ENCODE measurements at regions not wholly inside any gene's neighbourhood (a gene's known extent, or its start where the extent isn't known, plus 50 kb on each side); places are given as distances from the start of the nearest gene placed in this dataset.
"Not testable (repeated sequence)": the region's sequence is repeated elsewhere in the genome, so short reads cannot be mapped to it uniquely, and the experiment has no call there.

- DNase-seq, result no peak
Observed at GRCh38 chr2:184154438-184154837, 443.9 kb upstream of the ZNF804A start.

GRCh38 chr2:184155791-184156190 lies 442.5 kb upstream of the ZNF804A start:
- no peak for DNase-seq

- no peak for DNase-seq
Observed at GRCh38 chr2:184157141-184157540, 441.2 kb upstream of the ZNF804A start.

- no peak for DNase-seq
Observed at GRCh38 chr2:184162426-184162825, 435.9 kb upstream of the ZNF804A start.

DNA sequence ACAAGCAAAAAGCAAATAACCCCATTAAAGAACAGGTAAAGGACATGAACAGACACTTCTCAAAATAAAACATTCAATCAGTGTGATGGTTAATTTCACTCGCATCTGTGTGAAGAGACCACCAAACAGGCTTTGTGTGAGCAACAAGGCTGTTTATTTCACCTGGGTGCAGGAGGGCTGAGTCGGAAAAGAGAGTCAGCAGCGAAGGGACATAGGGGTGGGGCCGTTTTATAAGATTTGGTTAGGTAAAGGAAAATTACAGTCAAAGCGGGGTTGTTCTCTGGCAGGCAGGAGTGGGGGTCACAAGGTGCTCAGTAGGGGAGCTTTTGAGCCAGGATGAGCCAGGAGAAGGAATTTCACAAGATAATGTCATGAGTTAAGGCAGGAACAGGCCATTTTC lies 429.5 kb upstream of the ZNF804A start:
- DNase-seq, result not testable (repeated sequence)

DNA sequence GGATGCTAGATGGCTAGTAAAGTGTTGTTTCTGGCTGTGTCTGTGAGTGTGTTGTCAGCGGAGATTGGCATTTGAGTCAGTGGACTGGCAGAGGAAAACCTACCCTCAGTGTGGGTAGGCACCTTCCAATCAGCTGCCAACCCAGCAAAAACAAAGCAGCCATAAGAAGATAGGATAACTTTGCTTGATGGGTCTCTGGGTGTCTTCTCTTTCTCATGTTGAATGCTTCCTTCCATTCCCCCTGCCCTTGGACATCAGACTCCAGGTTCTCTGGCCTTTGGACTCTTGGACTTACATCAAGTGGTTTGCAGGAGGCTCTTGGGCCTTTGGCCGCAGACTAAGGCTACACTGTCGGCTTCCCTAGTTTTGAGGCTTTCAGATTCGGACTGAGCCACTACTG lies 429.0 kb upstream of the ZNF804A start:
- no peak for DNase-seq

DNA sequence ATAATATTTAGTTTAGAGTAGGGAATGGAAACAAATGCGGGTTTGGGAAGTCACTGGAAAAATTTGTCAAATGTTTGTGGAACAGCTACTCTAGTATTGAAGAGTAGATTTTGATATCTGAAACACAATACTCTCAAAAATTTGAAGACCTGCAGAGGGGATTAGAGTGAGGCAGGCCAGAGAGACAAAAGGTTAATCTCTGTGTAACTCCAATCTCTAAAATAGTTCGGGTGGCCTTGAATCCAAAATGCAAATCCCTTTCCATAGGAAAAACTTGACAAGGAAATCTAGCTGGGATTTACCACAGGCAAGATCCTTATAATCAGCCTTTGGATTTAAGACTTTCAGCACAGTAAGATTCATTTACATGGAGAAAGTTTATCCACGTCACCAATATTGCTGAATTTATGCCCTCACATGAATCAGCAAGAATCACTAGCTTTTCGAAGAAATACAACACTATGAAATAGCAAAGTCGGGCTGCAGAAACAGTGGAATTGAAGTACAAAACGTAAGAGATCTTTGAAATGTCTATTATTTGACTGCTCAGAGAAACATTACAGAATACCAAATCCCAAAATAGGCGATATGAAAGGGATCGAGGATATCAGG lies 423.7 kb upstream of the ZNF804A start:
- no peak for DNase-seq

GRCh38 chr2:184178229-184178628 lies 420.1 kb upstream of the ZNF804A start:
- DNase-seq, result peak; percentile 0 to 27

GRCh38 chr2:184186436-184186835 lies 411.9 kb upstream of the ZNF804A start:
- DNase-seq, result no peak

- no peak for DNase-seq
Observed at GRCh38 chr2:184187421-184187971, 410.8 kb upstream of the ZNF804A start.

- no peak for DNase-seq
Observed at GRCh38 chr2:184190725-184191124, 407.6 kb upstream of the ZNF804A start.

GRCh38 chr2:184192649-184193048 lies 405.7 kb upstream of the ZNF804A start:
- no peak for DNase-seq

GRCh38 chr2:184197413-184197812 lies 400.9 kb upstream of the ZNF804A start:
- DNase-seq, result no peak

DNA sequence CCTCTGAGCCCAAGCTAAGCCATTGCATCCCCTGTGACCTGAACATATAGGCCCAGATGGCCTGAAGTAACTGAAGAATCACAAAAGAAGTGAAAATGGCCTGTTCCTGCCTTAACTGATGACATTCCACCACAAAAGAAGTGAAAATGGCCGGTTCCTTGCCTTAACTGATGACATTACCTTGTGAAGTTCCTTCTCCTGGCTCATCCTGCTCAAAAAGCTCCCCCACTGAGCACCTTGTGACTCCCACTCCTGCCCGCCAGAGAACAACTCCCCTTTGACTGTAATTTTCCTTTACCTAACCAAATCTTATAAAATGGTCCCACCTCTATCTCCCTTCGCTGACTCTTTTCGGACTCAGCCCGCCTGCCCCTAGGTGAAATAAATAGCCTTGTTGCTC lies 399.5 kb upstream of the ZNF804A start:
- not testable (repeated sequence) for DNase-seq

DNA sequence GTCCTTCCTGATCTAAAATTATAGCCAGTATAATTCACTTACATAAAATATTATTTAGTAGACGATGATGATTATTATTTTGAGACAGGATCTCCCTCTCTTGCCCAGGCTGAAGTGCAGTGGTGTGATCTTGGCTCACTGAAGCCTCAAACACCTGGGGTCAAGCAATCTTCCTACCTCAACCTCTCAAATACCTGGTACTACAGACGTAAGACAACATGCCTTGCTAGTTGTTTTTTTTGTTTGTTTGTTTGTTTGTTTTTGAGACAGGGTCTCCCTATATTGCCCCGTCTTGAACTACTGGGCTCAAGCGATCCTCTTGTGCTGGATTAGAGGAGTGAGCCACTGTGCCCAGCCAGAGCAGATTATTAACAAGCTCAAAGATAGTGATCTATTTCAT lies 399.1 kb upstream of the ZNF804A start:
- no peak for DNase-seq

DNA sequence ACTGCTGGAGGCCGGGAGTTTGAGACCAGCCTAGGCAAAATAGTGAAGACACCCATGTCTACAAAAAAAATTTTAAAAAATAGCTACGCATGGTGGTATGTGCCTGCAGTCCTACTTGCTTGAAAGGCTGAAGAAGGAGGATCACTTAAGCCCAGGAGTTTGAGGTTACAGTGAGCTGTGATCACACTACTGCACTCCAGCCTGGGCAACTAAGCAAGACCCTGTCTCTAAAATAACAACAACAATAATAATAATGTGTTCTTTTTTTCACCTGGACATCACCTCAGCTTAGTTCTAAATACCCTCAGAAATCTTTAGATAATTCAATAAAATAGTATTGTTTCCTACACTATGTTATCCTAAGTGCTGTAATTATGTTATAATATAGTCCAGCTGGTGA lies 397.1 kb upstream of the ZNF804A start:
- no peak for DNase-seq

DNA sequence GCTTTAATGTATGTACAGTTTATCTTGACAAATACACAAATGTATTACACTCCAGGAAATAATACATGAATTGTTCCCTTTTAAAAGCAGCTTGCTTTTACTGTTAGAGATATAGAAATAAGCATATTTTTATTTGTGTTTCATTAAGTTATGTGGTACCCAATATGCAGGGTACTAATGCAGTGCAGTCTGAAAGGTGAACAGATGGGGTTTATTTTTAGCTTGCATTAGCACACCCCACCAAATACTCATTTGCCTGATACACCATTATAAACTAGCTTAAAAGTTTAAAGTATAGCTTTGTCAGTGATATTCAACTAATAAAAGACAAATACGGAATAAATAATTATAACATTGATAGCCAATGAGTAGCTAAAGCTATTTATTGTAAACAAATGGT lies 394.7 kb upstream of the ZNF804A start:
- no peak for DNase-seq

DNA sequence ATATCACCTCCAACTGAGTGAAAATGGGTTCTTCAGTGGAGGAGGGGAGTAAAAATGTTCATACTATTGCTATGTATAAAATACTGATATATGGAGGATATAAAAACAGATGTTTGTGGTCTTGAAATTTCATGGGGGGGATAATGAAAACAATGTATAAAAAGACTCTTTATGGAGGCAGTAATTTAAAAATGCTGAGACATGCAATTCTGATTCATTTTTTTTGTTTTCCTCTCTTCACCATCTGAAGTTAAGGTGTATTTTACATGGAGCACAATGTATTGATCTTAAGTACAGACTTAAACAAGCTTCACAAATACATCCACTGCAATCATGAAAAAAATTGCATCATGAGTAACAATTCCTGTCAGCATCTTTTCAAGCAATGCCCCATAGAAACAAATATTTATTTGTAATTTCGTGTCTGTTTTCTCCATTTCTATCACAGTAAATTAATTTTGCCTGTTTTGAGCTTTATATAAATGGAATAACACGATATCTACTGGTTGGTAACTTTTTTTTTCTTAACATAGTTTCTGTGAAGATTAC lies 393.2 kb upstream of the ZNF804A start:
- no peak for DNase-seq

DNA sequence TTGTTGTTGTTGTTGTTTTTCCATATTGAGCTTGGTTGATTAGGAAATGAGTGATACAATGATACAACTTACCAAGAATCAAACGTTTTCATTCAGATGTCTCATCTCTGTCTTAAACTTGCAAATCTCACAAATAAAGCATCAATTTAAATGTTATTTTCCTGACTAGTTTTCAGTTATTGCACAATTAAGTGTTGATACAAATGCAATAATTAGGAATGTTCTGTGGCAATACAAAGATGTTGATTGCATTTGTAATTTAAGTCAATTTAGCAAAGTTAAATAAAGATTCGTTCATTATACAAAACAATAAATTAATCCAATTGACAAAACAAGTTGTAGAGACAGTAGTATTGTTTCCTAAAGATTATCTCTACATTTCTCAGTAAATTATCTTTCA lies 392.3 kb upstream of the ZNF804A start:
- no peak for DNase-seq

DNA sequence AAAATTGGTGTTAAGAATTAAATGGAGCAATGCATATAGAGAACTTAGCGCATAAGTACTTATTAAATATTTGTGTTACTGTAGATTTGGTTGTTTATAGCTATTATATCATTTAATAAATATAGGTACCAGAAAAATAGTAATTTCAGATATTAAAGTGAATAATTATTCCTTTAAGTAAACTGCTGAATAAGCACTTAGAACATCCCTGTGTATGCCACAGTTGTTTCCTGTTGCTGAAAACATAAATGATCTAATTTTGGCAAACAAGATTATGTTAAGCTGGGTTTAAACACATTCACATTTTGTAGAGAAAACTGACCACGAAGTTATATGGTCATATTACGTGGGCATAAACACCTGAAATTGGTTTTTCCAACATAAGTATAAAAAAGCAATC lies 388.0 kb upstream of the ZNF804A start:
- DNase-seq, result no peak

- peak; percentile 19 to 38 for DNase-seq
Observed at GRCh38 chr2:184215745-184216144, 382.6 kb upstream of the ZNF804A start.

GRCh38 chr2:184256611-184257010 lies 341.7 kb upstream of the ZNF804A start:
- DNase-seq, result no peak

GRCh38 chr2:184261331-184261730 lies 337.0 kb upstream of the ZNF804A start:
- DNase-seq, result no peak

DNA sequence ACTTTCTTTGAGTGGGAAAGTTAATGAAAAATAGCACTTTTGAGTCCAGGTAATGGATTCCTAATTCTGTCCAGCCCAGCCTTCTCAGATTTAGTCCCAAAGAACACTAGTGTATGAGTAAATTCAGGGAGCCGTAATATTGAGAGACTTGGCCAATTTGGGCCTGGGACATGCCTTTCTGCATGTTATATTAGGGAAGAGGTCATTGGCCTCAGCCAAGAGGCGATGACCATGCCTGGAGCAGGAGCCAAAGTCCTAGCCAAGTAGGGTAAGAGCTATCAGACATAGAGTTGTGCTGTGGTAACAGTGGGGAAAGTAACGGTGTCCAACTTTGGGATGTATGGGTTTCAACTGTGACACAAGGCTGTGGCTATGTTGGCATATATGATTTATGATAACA lies 336.5 kb upstream of the ZNF804A start:
- DNase-seq, result no peak

DNA sequence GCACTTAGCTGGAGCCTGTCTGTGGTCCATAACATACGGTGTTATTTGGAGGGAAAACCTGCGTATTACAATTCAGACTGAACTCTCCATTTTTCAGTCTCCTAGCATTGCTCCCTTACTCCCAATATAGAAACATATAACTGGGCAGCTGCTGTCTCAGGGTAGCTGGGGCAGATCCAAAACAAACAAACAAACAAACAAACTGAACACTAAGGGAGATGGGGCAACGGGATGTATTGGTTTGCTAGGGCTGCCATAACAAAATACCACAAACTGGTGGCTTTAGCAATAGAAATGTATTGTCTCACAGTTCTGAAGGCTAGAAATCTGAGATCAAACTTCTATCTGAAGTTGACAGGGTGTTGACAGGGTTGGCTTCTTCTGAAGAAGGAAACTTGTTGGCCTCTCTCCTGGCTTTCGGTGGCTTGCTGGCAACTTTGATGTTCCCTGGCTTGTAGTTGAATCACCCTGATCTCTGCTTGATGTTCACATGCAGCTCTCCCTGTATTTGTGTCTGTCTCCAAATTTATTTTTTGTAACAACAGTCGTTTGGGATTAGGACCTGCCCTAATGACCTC lies 329.3 kb upstream of the ZNF804A start:
- no peak for DNase-seq

Data from NCI-H526 (cell line).